Lung (tissue), 11 donors: ENCODE measurements at regions not wholly inside any gene's neighbourhood (a gene's known extent, or its start where the extent isn't known, plus 50 kb on each side); places are given as distances from the start of the nearest gene placed in this dataset.
A peak's percentile ranks its signal among the peaks of the same experiment; 100 is the strongest.

ENCODE experiments used
- ATAC-seq: fragments of 200-7000 bp; cut with Tn5 transposase; one replicate; pipeline ENCODE4 v1.9.1; 2020; ENCODE audit warnings: moderate number of reproducible peaks; ENCODE audit not compliant: insufficient read depth, low FRiP score
- DNase-seq, 3 donors: peaks; one replicate each; pipeline ENCODE4 v3.0.0-alpha.2; 2013 to 2017
- H3K27ac ChIP-seq, 2 donors: one replicate each; pipeline ENCODE4 v1.5.1; 2013; ENCODE audit warnings: mild to moderate bottlenecking in 2 of 2, moderate library complexity in 2 of 2, control low read depth in 1 of 2, inconsistent platforms in 1 of 2, low read depth in 1 of 2, low read length in 1 of 2
- H3K27me3 ChIP-seq, 3 donors: one replicate each; pipeline ENCODE4 v1.5.1; 2013; ENCODE audit warnings: low read length in 2 of 3; ENCODE audit not compliant: control insufficient read depth in 3 of 3, insufficient read depth in 3 of 3
- H3K36me3 ChIP-seq, 4 donors: one replicate each; pipeline ENCODE4 v1.5.1; 2013; ENCODE audit warnings: low read length in 4 of 4, mild to moderate bottlenecking in 1 of 4, moderate library complexity in 1 of 4; ENCODE audit not compliant: control insufficient read depth in 4 of 4, insufficient read depth in 4 of 4
- H3K4me1 ChIP-seq, 5 donors: one replicate each; pipeline ENCODE4 v1.5.1; 2013; ENCODE audit warnings: low read length in 5 of 5, mild to moderate bottlenecking in 2 of 5, moderate library complexity in 1 of 5; ENCODE audit not compliant: control insufficient read depth in 5 of 5, insufficient read depth in 5 of 5
- H3K4me3 ChIP-seq: one replicate; pipeline ENCODE4 v1.5.1; 2013; ENCODE audit warnings: mild to moderate bottlenecking, control low read depth, moderate library complexity
- H3K9ac ChIP-seq, 2 donors: one replicate each; pipeline ENCODE4 v1.5.1; 2013; ENCODE audit warnings: low read length in 2 of 2, control low read depth in 1 of 2; ENCODE audit not compliant: insufficient read depth in 1 of 2
- H3K9me3 ChIP-seq, 4 donors: one replicate each; pipeline ENCODE4 v1.5.1; 2013; ENCODE audit warnings: low read length in 3 of 4, mild to moderate bottlenecking in 1 of 4, moderate library complexity in 1 of 4; ENCODE audit not compliant: control insufficient read depth in 4 of 4, insufficient read depth in 3 of 4
- CTCF ChIP-seq: IDR thresholded peaks from 2 replicates; pipeline ENCODE4 v1.5.1; 2012; ENCODE audit warnings: mild to moderate bottlenecking; ENCODE audit errors: control extremely low read depth, extremely low read depth
- WGBS, 2 donors: extraction: QIAGEN DNeasy Blood & Tissue Kit; methylation state at CpG; one replicate each; pipeline ENCODE4 v1.1.7; 2013; 5-methylcytosine and 5-hydroxymethylcytosine counted together
- donor health status: control.
- donor health status: control.
- donor health status: Bipolar disorder and iron deficiency.
- donor health status: healthy.
- donor health status: DM: yes; HTN: yes; CAD: no.

- Histone ChIP-seq H3K9me3 (no peaks in the 10 kb centered on the region), H3K9ac (no peak overlapping the region), H3K27ac (no peak overlapping the region), H3K36me3 (no peaks in the 10 kb centered on the region), H3K4me1 (peaks cover 0 to 1% (median 0%) of the 10 kb centered on the region in 5 donors), H3K27me3 (peaks cover 0 to 3% (median 0%) of the 10 kb centered on the region in 3 donors), H3K4me3 (no peak overlapping the region)
- DNase-seq: no peak
- WGBS, 2 donors: 95 to 97% methylated on average over 2 of the region's 2 CpGs
- no peak for TF ChIP-seq CTCF
- no peak for ATAC-seq
These were observed 52.1 kb downstream of the CARTPT start for GRCh38 chr5:71771191-71771590.

GRCh38 chr5:71778678-71779276 lies 59.7 kb downstream of the CARTPT start:
- peaks cover 0 to 3% (median 0%) of the 10 kb centered on the region in 3 donors for H3K27me3 ChIP-seq
- peaks cover 0 to 15% (median 0%) of the 10 kb centered on the region in 5 donors for H3K4me1 ChIP-seq
- ATAC-seq (no peak), DNase-seq (peak; percentile 32 to 65 (median 62))
- H3K9ac ChIP-seq: no peak overlapping the region
- H3K4me3 ChIP-seq: no peak overlapping the region
- H3K9me3 ChIP-seq: no peaks in the 10 kb centered on the region
- no peak for TF ChIP-seq CTCF
- no peak overlapping the region for H3K27ac ChIP-seq
- no peaks in the 10 kb centered on the region for H3K36me3 ChIP-seq
- 58 to 79% methylated on average over 4 of the region's 4 CpGs for WGBS, 2 donors

- H3K4me3 ChIP-seq: no peak overlapping the region
- H3K27ac ChIP-seq: no peak overlapping the region
- no peak for TF ChIP-seq CTCF
- DNase-seq (no peak), ATAC-seq (no peak)
- no peak overlapping the region for H3K9ac ChIP-seq
- H3K27me3 ChIP-seq: peaks cover 0 to 3% (median 0%) of the 10 kb centered on the region in 3 donors
- 91% methylated on average over 6 of the region's 6 CpGs for WGBS, 2 donors
- H3K4me1 ChIP-seq: peaks cover 0 to 17% (median 0%) of the 10 kb centered on the region in 5 donors
- H3K36me3 ChIP-seq: no peaks in the 10 kb centered on the region
- H3K9me3 ChIP-seq: peaks cover 0 to 1% (median 0%) of the 10 kb centered on the region in 4 donors
These were observed 61.5 kb downstream of the CARTPT start for GRCh38 chr5:71780597-71780996.

GRCh38 chr5:71782393-71782770 lies 63.3 kb downstream of the CARTPT start:
- no peak for TF ChIP-seq CTCF
- H3K9ac ChIP-seq: peak overlapping the region in 1 of 2 donors; percentile 57
- no peaks in the 10 kb centered on the region for H3K36me3 ChIP-seq
- H3K4me1 ChIP-seq: peaks cover 0 to 17% (median 0%) of the 10 kb centered on the region in 5 donors
- ATAC-seq (no peak), DNase-seq (no peak)
- H3K27ac ChIP-seq: no peak overlapping the region
- no peaks in the 10 kb centered on the region for H3K27me3 ChIP-seq
- H3K4me3 ChIP-seq: no peak overlapping the region
- WGBS, 2 donors: 88 to 96% methylated on average over 3 of the region's 3 CpGs
- H3K9me3 ChIP-seq: peaks cover 0 to 1% (median 0%) of the 10 kb centered on the region in 4 donors
